ENCODE measurements at regions not wholly inside any gene's neighbourhood (a gene's known extent, or its start where the extent isn't known, plus 50 kb on each side); places are given as distances from the start of the nearest gene placed in this dataset.

DNA sequence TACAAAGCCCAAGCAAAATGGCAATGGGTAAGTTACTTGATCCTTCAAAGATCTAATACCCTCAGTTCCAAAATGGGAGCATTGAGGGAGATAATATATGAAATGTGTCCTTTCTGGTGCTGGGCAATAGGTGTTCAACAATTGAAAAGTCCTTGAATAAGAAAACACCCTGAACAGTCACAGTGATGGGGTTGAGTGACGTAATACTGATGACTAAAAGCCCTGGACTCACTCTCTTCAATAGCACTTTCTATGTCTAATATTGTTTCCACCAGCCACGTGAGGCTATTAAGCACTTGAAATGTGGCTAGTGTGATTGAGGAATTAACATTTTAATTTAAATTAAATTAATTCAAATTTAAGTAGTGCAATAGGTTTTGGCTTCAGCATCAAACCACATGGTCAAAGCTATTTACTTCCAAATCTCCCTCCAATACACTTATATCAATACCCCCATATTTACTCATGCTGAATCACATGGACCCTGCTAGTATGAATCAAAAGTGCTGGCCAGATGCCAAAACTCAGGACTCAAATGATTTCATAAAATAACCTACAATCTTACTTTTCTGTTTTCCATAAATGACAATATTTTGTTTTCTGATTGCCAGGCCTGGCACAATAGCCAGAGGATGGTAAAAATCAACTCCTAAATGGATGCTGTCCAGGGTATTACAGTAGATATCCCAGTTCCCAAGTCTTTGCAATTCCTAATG is 516.2 kb downstream of the HAPSTR1 start:
- no peak overlapping the region for H3K4me3 Mint-ChIP-seq
- H3K4me1 ChIP-seq (ENCODE audit: control insufficient read depth, insufficient read depth, low read length), result no peaks in the 10 kb centered on the region
- no peaks in the 10 kb centered on the region for H3K36me3 ChIP-seq (ENCODE audit: control insufficient read depth, insufficient read depth, low read length)
- no peak overlapping the region for H3K27ac Mint-ChIP-seq
- H3K9me3 Mint-ChIP-seq, result peaks cover 0 to 2% of the 10 kb centered on the region in 2 donors
- H3K4me3 ChIP-seq (ENCODE audit: low read length), result no peak overlapping the region
- no peaks in the 10 kb centered on the region for H3K4me1 Mint-ChIP-seq
- WGBS (ENCODE audit: insufficient coverage), result 80% methylated on average over 1 of the region's 2 CpGs
- no peaks in the 10 kb centered on the region for H3K9me3 ChIP-seq (ENCODE audit: control insufficient read depth, insufficient read depth, low read length)
- DNase-seq, result no peak
- no peak overlapping the region for H3K27ac ChIP-seq (ENCODE audit: low read length)
- no peak for ATAC-seq
- H3K36me3 Mint-ChIP-seq, result no peaks in the 10 kb centered on the region
- H3K27me3 Mint-ChIP-seq (ENCODE audit: low read depth in 2 of 2), result peaks cover 0 to 8% of the 10 kb centered on the region in 2 donors
- intact Hi-C loops (cut with micrococcal nuclease), result no loop called here
- H3K27me3 ChIP-seq (ENCODE audit: control insufficient read depth, insufficient read depth, low read length), result no peaks in the 10 kb centered on the region
- TF ChIP-seq, protein P1, sequence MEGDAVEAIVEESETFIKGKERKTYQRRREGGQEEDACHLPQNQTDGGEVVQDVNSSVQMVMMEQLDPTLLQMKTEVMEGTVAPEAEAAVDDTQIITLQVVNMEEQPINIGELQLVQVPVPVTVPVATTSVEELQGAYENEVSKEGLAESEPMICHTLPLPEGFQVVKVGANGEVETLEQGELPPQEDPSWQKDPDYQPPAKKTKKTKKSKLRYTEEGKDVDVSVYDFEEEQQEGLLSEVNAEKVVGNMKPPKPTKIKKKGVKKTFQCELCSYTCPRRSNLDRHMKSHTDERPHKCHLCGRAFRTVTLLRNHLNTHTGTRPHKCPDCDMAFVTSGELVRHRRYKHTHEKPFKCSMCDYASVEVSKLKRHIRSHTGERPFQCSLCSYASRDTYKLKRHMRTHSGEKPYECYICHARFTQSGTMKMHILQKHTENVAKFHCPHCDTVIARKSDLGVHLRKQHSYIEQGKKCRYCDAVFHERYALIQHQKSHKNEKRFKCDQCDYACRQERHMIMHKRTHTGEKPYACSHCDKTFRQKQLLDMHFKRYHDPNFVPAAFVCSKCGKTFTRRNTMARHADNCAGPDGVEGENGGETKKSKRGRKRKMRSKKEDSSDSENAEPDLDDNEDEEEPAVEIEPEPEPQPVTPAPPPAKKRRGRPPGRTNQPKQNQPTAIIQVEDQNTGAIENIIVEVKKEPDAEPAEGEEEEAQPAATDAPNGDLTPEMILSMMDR (IDR thresholded peaks at IDR 0.05), result no peak

DNA sequence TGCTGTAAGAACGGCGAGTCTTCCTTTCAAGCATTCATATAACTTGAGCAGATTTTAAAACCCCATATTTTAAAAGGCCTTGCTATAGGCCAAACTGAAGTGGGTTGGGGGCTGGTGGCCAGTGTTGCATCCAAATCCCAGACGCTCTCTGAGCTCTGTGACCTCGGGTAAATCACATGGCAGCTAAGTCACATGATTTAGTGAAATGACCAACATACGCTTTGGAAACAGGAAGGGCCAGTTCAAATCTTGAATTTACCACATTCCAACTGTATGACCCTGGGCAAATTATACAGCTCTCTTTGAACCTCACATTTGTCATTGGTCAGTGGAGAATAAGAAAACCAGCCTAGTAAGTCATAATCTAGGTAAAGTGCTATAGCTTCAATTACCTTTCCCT is 519.3 kb downstream of the HAPSTR1 start:
- TF ChIP-seq, protein P1 (IDR thresholded peaks at IDR 0.05), result no peak
- Histone ChIP-seq H3K27ac (ENCODE audit: low read length) (no peak overlapping the region), H3K4me1 (ENCODE audit: control insufficient read depth, insufficient read depth, low read length) (no peaks in the 10 kb centered on the region), H3K9me3 (ENCODE audit: control insufficient read depth, insufficient read depth, low read length) (no peaks in the 10 kb centered on the region), H3K36me3 (ENCODE audit: control insufficient read depth, insufficient read depth, low read length) (no peaks in the 10 kb centered on the region), H3K27me3 (ENCODE audit: control insufficient read depth, insufficient read depth, low read length) (no peaks in the 10 kb centered on the region), H3K4me3 (ENCODE audit: low read length) (no peak overlapping the region)
- Mint-ChIP-seq H3K27ac (no peak overlapping the region), H3K4me1 (no peaks in the 10 kb centered on the region), H3K9me3 (no peaks in the 10 kb centered on the region), H3K36me3 (no peaks in the 10 kb centered on the region), H3K27me3 (ENCODE audit: low read depth in 2 of 2) (no peaks in the 10 kb centered on the region), H3K4me3 (no peak overlapping the region)
- intact Hi-C loops (cut with micrococcal nuclease), result no loop called here
- DNase-seq (no peak), ATAC-seq (no peak)
- 82% methylated on average over 5 of the region's 5 CpGs for WGBS (ENCODE audit: insufficient coverage)

DNA sequence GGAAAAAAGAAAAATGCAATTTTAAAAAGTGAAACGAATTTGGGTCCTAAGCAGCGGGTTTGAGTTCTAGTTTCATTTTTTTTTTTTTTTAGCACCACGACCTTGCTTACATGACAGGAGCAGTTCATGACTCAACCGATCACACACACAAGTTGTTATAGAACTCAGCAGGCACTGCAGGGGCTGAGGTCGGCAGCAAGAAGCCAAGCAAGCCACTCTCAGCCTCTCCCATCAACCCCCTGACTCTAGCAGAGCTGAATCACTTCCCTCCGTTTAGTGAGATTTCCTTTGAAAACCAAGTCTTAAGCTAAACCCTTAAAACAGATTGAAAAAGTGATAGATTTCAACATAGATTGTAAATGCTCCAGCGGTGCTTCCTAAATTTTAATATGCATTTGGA is 520.8 kb downstream of the HAPSTR1 start:
- H3K36me3 ChIP-seq (ENCODE audit: control insufficient read depth, insufficient read depth, low read length), result no peaks in the 10 kb centered on the region
- Mint-ChIP-seq H3K4me1 (no peaks in the 10 kb centered on the region), H3K4me3 (no peak overlapping the region), H3K9me3 (no peaks in the 10 kb centered on the region), H3K36me3 (no peaks in the 10 kb centered on the region), H3K27me3 (ENCODE audit: low read depth in 2 of 2) (no peaks in the 10 kb centered on the region), H3K27ac (no peak overlapping the region)
- H3K9me3 ChIP-seq (ENCODE audit: control insufficient read depth, insufficient read depth, low read length), result no peaks in the 10 kb centered on the region
- no peak for DNase-seq
- intact Hi-C loops (cut with micrococcal nuclease), result no loop called here
- no peaks in the 10 kb centered on the region for H3K4me1 ChIP-seq (ENCODE audit: control insufficient read depth, insufficient read depth, low read length)
- TF ChIP-seq, protein P1 (IDR thresholded peaks at IDR 0.05), result no peak
- no peak overlapping the region for H3K27ac ChIP-seq (ENCODE audit: low read length)
- no peak for ATAC-seq
- H3K27me3 ChIP-seq (ENCODE audit: control insufficient read depth, insufficient read depth, low read length), result no peaks in the 10 kb centered on the region
- H3K4me3 ChIP-seq (ENCODE audit: low read length), result no peak overlapping the region
- 41% methylated on average over 6 of the region's 7 CpGs for WGBS (ENCODE audit: insufficient coverage)

DNA sequence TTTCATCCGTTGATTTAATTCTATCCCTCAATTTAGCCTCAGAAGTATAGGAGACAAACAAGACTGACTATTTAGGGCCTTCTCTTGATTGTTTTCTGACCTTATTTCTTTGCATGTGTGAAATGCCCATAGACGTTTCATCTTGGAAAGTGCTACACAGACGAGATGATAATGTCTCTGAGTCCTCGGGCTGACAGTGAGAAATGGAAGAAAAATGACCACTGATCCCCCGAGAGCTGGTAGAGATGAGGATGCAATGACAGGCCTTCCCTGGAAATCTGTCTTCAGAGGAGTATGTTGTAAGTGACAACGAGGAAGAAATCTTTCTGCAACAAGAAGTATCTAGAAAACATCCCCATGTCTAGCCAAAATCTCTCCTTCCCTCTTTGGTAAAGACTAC is 522.9 kb downstream of the HAPSTR1 start:
- Histone ChIP-seq H3K4me1 (ENCODE audit: control insufficient read depth, insufficient read depth, low read length) (no peaks in the 10 kb centered on the region), H3K27me3 (ENCODE audit: control insufficient read depth, insufficient read depth, low read length) (no peaks in the 10 kb centered on the region), H3K36me3 (ENCODE audit: control insufficient read depth, insufficient read depth, low read length) (no peaks in the 10 kb centered on the region), H3K4me3 (ENCODE audit: low read length) (no peak overlapping the region), H3K27ac (ENCODE audit: low read length) (no peak overlapping the region), H3K9me3 (ENCODE audit: control insufficient read depth, insufficient read depth, low read length) (no peaks in the 10 kb centered on the region)
- Mint-ChIP-seq H3K27ac (no peak overlapping the region), H3K27me3 (ENCODE audit: low read depth in 2 of 2) (peaks cover 0 to 2% of the 10 kb centered on the region in 2 donors), H3K9me3 (no peaks in the 10 kb centered on the region), H3K36me3 (no peaks in the 10 kb centered on the region), H3K4me3 (no peak overlapping the region), H3K4me1 (no peaks in the 10 kb centered on the region)
- TF ChIP-seq, protein P1 (IDR thresholded peaks at IDR 0.05), result no peak
- intact Hi-C loops (cut with micrococcal nuclease), result no loop called here
- DNase-seq (no peak), ATAC-seq (no peak)
- WGBS (ENCODE audit: insufficient coverage), result 88% methylated on average over 6 of the region's 6 CpGs
